NCI-H1436 treated with DMSO at 0.1 percent for 48 hours (cell line): ENCODE measurements at regions not wholly inside any gene's neighbourhood (a gene's known extent, or its start where the extent isn't known, plus 50 kb on each side); places are given as distances from the start of the nearest gene placed in this dataset.

Experiments
- DNase-seq: peaks from one replicate; lab custom pipeline; 2025; lab: John Stamatoyannopoulos, UW

- peak; percentile 60 for DNase-seq
These were observed 259.7 kb upstream of the ZNF608 start for GRCh38 chr5:125006011-125006685.

GRCh38 chr5:125010356-125010755 is 263.9 kb upstream of the ZNF608 start:
- no peak for DNase-seq

DNA sequence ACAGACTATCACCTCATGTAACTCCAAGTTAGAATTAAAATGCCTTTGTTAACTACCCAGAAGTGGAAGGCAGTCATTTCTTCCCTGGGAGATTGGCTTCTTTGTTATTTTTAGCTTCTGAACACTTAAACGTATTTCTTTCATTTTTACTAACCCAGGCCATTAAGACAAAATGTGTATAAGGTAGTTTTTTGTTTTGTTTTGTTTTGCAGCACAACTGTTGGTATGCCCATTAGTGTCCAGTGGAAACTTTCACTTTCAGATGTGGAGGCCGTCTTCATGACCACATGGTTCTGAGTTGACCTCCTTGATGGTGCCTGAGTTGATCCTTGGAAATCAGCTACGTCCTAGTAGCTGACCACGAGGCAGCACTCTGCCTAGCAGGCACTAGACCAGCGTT is 264.6 kb upstream of the ZNF608 start:
- DNase-seq = no peak

DNA sequence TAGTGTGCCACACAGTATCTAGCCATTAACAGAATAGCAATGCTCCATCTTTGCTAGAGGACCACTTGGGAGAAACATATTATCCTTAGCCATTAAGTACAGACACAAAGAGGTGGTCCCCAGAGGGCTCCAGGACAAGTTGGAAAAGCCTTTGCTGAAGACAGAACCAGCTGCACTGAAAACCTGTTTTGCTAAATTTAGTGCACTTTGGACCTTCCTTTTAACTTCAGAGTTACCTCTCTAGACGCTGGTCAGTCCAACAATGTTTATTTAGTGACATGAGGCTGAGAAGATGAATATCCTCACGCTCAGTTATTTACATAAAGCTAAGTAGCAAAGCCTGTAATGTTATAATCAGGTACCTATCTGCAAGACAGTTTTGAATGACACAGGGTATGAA is 265.0 kb upstream of the ZNF608 start:
- DNase-seq = peak; percentile 33

GRCh38 chr5:125011947-125012346 is 265.5 kb upstream of the ZNF608 start:
- DNase-seq = peak; percentile 56

DNA sequence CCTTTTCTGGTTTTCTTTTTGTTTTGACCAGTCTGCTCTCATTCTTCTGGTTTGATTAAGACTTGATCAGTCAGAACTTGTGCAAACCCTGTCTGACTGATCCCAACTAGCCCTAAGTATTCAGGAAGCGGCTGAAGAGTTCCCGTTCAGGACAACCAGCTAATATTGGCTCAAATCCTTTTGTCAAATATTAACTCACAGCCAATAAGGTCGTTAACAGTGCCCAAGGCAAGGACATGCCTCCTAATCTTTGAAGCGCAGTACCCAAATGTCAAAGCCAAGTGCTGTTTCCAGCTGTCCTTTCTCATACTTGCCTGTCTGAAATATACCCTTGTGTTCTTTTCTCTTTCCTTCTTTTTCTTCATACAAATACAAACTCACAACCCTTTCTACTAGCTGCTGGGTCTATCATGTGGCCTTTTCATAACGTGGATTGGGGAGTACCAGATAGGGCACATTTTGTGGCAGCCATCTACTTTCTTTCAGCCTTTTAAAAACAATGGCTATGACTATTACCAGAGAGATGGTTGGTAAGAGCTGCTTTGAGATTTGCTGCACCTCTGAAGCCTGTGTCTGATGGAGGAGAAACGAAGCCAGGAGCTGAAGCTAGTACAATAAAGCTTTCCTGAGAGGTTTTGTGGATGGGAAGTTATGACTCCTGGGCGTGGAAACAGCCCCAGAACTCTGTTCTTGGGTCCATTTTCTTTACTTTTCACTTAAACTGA is 266.4 kb upstream of the ZNF608 start:
- no peak for DNase-seq

GRCh38 chr5:125014202-125014601 is 267.8 kb upstream of the ZNF608 start:
- no peak for DNase-seq

- no peak for DNase-seq
These were observed 271.4 kb upstream of the ZNF608 start for GRCh38 chr5:125017796-125018195.

DNA sequence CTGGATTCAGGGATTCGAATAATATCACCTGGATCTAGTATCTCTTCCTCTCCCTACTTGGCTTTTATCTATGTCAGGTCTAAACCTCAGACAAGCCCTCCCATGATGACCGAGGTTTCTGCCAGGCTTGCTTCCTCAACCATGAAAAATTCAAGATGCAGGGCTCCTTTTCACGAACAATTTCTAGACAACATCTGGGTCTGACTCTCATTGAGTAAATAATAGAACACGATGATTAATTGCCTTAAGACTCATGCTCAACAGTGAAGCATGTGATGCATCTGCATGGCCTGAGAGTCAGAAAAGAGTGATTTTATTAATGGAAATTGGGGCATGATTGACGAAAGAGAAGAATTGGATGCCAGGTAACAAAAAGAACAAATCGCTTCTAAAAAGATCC is 277.2 kb upstream of the ZNF608 start:
- no peak for DNase-seq

- DNase-seq = no peak
These were observed 280.7 kb upstream of the ZNF608 start for GRCh38 chr5:125026867-125027731.

DNA sequence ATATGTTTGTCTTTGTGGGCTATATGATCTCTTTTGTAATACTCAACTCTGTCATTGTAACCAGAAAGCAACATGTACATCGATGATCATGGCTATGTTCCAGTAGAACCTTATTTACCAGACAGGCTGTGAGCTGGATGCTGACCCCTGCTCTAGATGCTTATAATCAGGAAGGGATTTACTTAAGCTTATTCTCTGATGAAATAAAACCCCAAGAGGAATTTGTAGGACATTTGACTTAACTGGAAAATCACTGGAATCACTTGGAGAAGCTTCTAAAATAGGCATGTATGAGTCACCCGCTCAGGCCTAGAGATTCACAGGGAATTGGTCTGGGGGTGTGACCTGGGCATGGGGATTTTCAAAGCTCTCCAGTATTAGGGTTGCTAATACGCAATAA is 285.8 kb upstream of the ZNF608 start:
- no peak for DNase-seq

DNA sequence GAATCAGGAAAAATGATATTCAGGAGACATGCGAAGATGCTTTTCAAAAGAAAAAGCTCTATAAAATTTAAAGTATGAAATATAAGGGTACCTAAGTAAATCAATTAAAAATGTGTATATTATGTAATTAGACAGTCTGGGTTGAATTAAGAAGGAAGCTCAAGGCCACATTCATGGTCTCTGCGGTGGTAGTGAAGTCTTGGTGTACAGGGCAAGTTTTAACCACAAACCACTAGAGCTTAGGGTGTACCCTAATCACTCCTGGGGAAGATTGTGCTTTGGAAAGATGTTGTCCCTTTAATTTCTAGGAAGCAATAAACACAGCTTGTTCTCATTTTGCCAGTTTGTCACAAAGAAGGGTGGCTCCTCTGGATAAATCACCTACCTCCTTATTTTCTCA is 287.2 kb upstream of the ZNF608 start:
- no peak for DNase-seq

DNA sequence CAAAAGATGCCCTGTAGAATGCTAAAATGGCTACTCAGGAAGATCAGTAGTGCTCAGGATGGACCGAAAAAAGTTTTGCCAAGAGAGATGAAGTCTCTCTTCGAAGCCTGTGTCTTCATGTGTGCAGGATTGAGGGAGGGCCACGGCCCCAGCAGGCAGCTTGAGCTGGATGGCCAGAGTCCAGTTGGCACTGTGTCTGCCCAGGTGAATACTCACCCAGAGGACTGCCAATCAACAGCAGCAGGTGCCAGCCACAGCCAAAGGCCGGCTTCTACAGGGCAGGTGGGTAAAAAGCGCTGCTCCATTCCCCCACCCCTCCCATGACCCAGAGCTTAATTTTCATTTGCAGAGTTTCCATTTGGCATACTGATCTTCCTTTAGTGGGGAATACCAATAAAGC is 287.9 kb upstream of the ZNF608 start:
- DNase-seq = no peak

GRCh38 chr5:125036494-125036893 is 290.1 kb upstream of the ZNF608 start:
- DNase-seq = no peak

DNA sequence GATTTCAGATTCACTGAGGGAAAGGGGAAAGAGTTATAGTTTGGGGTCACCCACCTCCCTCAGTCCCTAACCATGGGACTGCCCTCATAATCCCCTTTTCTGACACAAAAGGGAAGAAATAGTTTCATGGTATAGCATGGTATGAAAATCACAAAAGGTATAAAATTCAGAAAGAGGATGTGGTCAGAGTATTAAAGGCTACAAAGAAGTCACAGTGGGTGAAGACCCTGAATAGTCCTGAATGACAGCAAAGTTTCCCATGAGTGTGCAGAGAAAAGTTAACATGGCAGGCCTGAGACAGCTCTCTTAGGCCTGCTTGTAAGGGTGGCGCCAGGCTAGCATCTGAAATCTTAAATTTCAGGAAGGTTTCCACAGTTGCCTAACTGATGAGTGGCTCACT is 290.6 kb upstream of the ZNF608 start:
- DNase-seq = no peak

- no peak for DNase-seq
These were observed 291.1 kb upstream of the ZNF608 start for GRCh38 chr5:125037530-125037929.

DNA sequence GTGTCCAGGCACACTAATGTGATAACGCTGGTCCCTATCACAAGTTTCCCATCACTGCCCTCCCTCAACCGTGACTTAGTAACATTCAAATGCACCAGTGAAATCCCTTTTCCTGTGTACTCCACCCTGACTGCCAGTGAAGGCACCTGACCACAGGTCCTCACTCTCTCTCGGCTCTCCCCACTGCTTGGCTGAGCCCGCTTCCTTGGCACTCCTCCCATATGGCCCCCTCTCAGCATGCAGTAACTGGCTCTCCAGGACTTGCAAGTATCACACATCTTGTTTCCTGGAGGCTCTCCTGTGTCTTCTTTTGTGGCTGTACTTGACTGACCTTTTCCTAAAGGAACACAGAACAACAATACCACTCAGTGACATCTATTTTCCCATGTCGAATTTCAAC is 292.0 kb upstream of the ZNF608 start:
- no peak for DNase-seq

DNA sequence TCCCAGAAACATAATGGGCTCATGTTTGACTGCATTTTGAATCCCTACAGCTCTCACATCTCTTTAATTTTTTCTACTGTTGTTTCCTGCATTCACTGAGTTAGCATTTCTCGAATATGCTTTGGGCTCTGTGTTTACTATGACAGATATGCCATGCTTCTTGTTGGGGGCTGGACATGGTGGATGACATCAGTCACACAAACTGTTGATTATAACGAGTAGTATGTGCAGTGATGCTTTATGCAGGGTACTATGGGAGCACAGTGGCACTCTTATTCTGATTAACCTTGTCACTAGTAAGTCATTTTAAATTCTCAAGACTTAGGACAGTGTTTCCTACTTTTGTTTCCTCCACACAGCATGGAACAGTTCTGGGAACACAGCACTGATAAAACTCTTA is 295.4 kb upstream of the ZNF608 start:
- no peak for DNase-seq

DNA sequence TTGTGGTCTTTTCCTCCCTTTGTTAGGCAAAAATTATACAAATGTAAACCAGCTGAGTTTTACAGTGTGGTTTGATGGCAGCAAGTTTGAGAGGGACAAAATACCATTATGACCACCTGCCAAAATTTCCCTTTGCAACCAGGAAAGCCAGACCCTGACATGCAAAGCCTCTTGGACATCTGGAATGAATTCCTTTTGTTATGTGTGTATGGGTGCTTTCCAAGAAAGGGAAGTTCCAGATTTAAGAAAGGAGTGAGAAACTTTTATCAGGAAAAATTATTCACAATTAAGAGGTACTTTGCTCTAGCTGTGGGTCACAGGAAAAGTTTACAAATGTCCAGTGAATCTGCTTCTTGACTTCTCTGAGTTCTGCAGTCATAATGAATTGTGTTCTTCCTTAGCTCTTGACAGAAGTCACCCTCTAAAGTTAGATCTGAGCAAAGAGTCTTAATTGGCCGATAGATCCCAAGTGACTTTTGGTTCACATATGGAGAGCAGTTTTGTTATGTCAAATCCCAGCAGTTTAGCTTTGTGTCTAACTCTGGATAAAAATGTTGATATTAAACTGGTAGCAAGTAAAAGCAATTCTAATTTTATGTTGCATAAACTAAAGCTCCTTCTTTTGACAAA is 295.9 kb upstream of the ZNF608 start:
- no peak for DNase-seq

GRCh38 chr5:125043781-125044391 is 297.4 kb upstream of the ZNF608 start:
- DNase-seq = no peak

GRCh38 chr5:125044491-125045282 is 298.2 kb upstream of the ZNF608 start:
- DNase-seq = no peak
